Lower leg skin (tissue), 4 donors: ENCODE measurements at regions not wholly inside any gene's neighbourhood (a gene's known extent, or its start where the extent isn't known, plus 50 kb on each side); places are given as distances from the start of the nearest gene placed in this dataset.

ENCODE experiments used
- DNase-seq, 2 donors: peaks; one replicate each; pipeline ENCODE4 v3.0.0-alpha.2; 2019; ENCODE audit warnings: low spot score in 2 of 2
- H3K4me3 ChIP-seq: fragments of 200-600 bp; sonication (generic); 2 replicates; pipeline ENCODE4 v1.5.1; 2017; ENCODE audit warnings: mild to moderate bottlenecking, low read depth; ENCODE audit not compliant: poor library complexity, severe bottlenecking
- POLR2A ChIP-seq, 2 donors: fragments of 450-650 bp; IDR thresholded peaks; one replicate each; pipeline ENCODE4 v1.6.1; 2016 to 2017; ENCODE audit warnings: antibody characterized with exemption in 2 of 2, mild to moderate bottlenecking in 1 of 2, moderate library complexity in 1 of 2
- WGBS, 2 donors: methylation state at CpG; one replicate each; pipeline ENCODE4 v1.1.5; 2018; 5-methylcytosine and 5-hydroxymethylcytosine counted together
- intact Hi-C: fragments of 100-400 bp; cut with DNase I; formaldehyde crosslinking; loops from one replicate; pipeline ENCODE4 v1.15.0; 2023; ENCODE audit warnings: low total_unique reads
- TF ChIP-seq, protein P1 (sequence below), 3 donors: fragments of 450-650 bp; IDR thresholded peaks; one replicate each; pipeline ENCODE4 v1.5.1; 2016; ENCODE audit warnings: antibody characterized with exemption in 3 of 3, mild to moderate bottlenecking in 3 of 3, moderate library complexity in 2 of 3

DNA sequence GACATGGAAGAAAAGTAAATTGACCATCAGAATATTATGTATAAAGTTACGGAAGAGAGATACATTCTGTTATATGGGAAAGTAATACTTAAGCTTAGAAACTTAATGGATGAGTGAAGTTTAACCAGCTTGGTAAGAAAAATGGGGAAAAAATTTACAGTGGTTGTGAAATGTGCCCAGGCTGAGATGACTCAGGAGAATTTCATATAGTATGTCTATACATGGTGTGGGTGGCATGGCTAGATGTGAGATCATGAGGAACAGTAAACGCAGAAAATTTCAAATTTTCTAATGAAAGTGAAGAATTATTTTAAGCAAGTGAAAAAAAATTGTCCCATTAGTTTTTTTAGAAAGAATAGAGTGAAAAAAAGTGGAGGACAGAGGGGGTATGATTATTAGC, 552.5 kb upstream of the SORCS1 start:
- no peak for TF ChIP-seq POLR2A (IDR thresholded peaks at IDR 0.05)
- TF ChIP-seq, protein P1, sequence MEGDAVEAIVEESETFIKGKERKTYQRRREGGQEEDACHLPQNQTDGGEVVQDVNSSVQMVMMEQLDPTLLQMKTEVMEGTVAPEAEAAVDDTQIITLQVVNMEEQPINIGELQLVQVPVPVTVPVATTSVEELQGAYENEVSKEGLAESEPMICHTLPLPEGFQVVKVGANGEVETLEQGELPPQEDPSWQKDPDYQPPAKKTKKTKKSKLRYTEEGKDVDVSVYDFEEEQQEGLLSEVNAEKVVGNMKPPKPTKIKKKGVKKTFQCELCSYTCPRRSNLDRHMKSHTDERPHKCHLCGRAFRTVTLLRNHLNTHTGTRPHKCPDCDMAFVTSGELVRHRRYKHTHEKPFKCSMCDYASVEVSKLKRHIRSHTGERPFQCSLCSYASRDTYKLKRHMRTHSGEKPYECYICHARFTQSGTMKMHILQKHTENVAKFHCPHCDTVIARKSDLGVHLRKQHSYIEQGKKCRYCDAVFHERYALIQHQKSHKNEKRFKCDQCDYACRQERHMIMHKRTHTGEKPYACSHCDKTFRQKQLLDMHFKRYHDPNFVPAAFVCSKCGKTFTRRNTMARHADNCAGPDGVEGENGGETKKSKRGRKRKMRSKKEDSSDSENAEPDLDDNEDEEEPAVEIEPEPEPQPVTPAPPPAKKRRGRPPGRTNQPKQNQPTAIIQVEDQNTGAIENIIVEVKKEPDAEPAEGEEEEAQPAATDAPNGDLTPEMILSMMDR (IDR thresholded peaks at IDR 0.05) = no peak
- WGBS, 2 donors = 93% methylated on average over 2 of the region's 2 CpGs
- no peak for DNase-seq
- no peak overlapping the region for H3K4me3 ChIP-seq
- intact Hi-C loops = no loop called here

DNA sequence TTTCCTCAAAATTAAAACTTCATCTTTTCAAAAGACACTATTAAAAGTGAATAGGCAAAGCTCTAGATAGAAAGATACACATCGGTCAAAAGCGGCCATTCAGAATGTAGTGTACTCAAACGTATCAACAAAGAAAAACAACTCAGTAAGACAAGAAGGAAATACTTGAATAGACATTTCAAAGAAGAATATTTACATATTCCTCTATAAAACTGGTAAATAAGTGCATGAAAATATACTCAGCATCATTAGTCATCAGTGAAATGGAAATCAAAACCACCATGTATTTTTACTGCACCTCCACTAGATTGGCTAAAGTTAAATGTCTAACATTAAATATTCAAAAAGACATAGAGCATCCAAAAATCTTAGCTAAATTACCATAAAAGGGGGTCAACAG, 551.1 kb upstream of the SORCS1 start:
- no peak for DNase-seq
- TF ChIP-seq POLR2A (IDR thresholded peaks at IDR 0.05) = no peak
- TF ChIP-seq, protein P1 (IDR thresholded peaks at IDR 0.05) = no peak
- no peak overlapping the region for H3K4me3 ChIP-seq
- WGBS, 2 donors = 85 to 90% methylated on average over 3 of the region's 3 CpGs
- intact Hi-C loops = no loop called here

DNA sequence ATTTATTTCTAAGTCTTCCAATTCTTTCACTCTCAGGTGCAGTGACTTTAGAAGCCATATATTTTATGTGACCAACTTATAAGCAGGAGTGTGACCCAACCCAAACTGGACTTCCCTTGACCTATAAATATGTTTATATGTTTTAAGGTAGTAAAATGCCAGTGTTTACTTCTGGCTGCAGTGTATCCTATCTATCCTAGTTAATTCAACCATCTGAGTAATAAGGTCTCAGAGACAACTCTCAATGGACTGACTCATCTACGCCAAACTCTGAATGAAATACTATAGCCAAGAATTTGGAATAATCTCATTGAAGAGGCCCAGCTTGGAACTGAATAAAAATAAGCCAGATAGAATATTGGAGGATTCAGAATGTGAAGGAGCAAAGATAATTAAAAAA, 544.5 kb upstream of the SORCS1 start:
- 89 to 91% methylated on average over 1 of the region's 1 CpG for WGBS, 2 donors
- H3K4me3 ChIP-seq = no peak overlapping the region
- no peak for DNase-seq
- TF ChIP-seq, protein P1 (IDR thresholded peaks at IDR 0.05) = no peak
- no peak for TF ChIP-seq POLR2A (IDR thresholded peaks at IDR 0.05)
- intact Hi-C loops = no loop called here

DNA sequence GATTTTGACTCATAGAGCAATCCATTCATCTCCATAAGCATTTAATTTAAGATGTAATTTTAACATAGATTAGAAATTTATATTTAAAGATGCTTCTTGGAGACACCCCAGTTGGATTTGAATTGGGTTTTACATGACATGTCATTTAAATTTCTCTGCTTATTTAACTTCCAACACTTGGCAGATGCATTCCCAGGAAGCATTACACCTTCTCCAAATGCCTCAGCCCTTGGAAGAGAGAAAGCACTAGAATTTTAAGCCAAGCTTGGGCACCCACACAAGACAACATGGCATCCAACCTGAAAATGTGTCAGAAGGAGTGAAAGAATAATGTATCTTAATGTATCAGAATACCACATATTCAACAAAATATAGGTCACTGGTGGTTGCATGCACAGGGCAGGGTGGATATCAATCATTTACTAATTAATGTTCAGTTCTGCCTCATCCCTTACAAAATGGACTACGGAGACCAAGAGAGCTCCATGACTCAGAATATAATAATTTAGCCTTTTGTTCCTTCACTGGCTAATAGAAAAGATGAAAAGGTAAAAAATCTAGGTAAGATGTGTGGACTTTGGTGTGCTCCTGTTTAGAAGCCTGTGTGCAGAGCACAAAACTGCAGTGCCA, 541.7 kb upstream of the SORCS1 start:
- H3K4me3 ChIP-seq = no peak overlapping the region
- DNase-seq = no peak
- intact Hi-C loops = no loop called here
- 97% methylated on average over 1 of the region's 1 CpG for WGBS, 2 donors
- no peak for TF ChIP-seq POLR2A (IDR thresholded peaks at IDR 0.05)
- TF ChIP-seq, protein P1 (IDR thresholded peaks at IDR 0.05) = no peak

DNA sequence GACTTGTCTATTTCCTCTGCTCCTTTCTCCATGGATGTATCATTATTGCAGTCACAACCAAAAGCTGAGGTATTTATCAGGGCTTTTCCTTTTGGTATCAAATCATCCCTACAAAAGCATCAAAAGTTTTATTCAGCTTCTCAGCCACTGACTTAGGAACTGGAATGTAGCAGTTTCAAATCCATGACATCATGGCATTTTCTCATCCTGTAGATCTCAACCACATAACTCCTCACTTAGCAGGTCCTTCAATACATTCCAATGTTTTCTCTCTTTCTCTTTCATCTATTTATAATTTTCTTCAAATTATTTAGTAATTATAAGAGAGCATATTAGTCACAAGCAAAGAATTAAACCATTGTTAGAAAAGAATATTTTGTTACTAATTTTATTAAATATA, 537.4 kb upstream of the SORCS1 start:
- no peak for TF ChIP-seq POLR2A (IDR thresholded peaks at IDR 0.05)
- TF ChIP-seq, protein P1 (IDR thresholded peaks at IDR 0.05) = no peak
- no peak for DNase-seq

DNA sequence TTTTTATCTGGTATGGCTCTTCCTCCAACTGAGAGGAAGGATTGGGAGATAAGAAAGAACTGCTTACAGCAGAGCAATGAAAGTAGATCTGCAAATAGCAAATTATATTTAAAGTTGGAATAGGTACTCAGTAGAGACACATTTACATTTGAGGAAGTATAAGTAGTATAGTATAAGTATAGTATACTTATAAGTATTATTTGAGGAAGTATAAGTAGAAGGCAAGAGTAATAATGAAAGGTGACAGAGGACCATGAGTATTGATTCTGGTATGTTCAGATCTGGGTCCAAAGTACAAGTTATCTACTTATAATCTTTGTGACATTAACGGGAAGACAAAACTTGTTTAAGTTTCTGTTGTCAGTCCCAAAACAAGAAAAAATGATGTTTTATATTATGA, 527.6 kb upstream of the SORCS1 start:
- DNase-seq = no peak
- H3K4me3 ChIP-seq = no peak overlapping the region
- WGBS, 2 donors = 83 to 86% methylated on average over 1 of the region's 1 CpG
- intact Hi-C loops = no loop called here
- TF ChIP-seq, protein P1 (IDR thresholded peaks at IDR 0.05) = no peak
- no peak for TF ChIP-seq POLR2A (IDR thresholded peaks at IDR 0.05)

More for the DNA sequence above, 537.4 kb upstream of the SORCS1 start:
- H3K4me3 ChIP-seq = no peak overlapping the region
- intact Hi-C loops = no loop called here
